CD4-positive, alpha-beta T cell (primary cell): ENCODE measurements at regions not wholly inside any gene's neighbourhood (a gene's known extent, or its start where the extent isn't known, plus 50 kb on each side); places are given as distances from the start of the nearest gene placed in this dataset.
"Not testable (repeated sequence)": the region's sequence is repeated elsewhere in the genome, so short reads cannot be mapped to it uniquely, and the experiment has no call there.

ENCODE experiments used
- ATAC-seq: fragments of 200-7000 bp; cut with Tn5 transposase; one replicate; pipeline ENCODE4 v1.10.0; 2022; ENCODE audit warnings: mild to moderate bottlenecking; ENCODE audit not compliant: poor library complexity
- CTCF ChIA-PET: fragments of 350-600 bp; sonication (Branson Sonifier 250); formaldehyde crosslinking; loops from one replicate; lab custom pipeline; 2021; ENCODE audit warnings: antibody characterized with exemption, inconsistent platforms; lab: Charles Lee
- POLR2A ChIA-PET: fragments of 350-600 bp; sonication (Branson Sonifier 250); formaldehyde crosslinking; loops from one replicate; lab custom pipeline; 2021; ENCODE audit warnings: antibody characterized with exemption, inconsistent platforms; lab: Charles Lee
- DNase-seq, 14 experiments: peaks; one replicate each; pipeline ENCODE4 v3.0.0-alpha.2; 2013 to 2020; ENCODE audit warnings: mixed read lengths in 2 of 14
- H3K27ac ChIP-seq, 2 donors: one replicate each; pipeline versions ENCODE4 v1.5.1 to v1.7.0; 2013; ENCODE audit warnings: low read length in 2 of 2, low read depth in 1 of 2, mild to moderate bottlenecking in 1 of 2
- H3K27me3 ChIP-seq, 2 experiments: 1 replicate in 1 of 2; 2 replicates in 1 of 2; pipeline versions ENCODE4 v1.6.1 to v1.7.0; 2013; ENCODE audit warnings: low read length in 2 of 2, control low read depth in 1 of 2, mild to moderate bottlenecking in 1 of 2, moderate library complexity in 1 of 2; ENCODE audit not compliant: insufficient read depth in 2 of 2, control insufficient read depth in 1 of 2
- H3K36me3 ChIP-seq: one replicate; pipeline ENCODE4 v1.6.1; 2013; ENCODE audit warnings: low read length, control low read depth; ENCODE audit not compliant: insufficient read depth
- H3K4me1 ChIP-seq: one replicate; pipeline ENCODE4 v1.6.1; 2013; ENCODE audit warnings: low read length, control low read depth; ENCODE audit not compliant: insufficient read depth
- H3K4me3 ChIP-seq: one replicate; pipeline ENCODE4 v1.5.1; 2013; ENCODE audit warnings: mild to moderate bottlenecking, low read length, moderate library complexity
- H3K9me3 ChIP-seq, 2 experiments: 1 replicate in 1 of 2; 2 replicates in 1 of 2; pipeline versions ENCODE4 v1.6.1 to v1.7.0; 2013; ENCODE audit warnings: low read length in 2 of 2, mild to moderate bottlenecking in 2 of 2, control low read depth in 1 of 2, moderate library complexity in 1 of 2; ENCODE audit not compliant: control insufficient read depth in 1 of 2, insufficient read depth in 1 of 2
- H3K27ac Mint-ChIP-seq: one replicate; pipeline ENCODE4 v1.8.0; 2020; ENCODE audit warnings: mixed read lengths
- H3K27me3 Mint-ChIP-seq: one replicate; pipeline ENCODE4 v1.8.0; 2021; ENCODE audit warnings: mixed read lengths
- H3K36me3 Mint-ChIP-seq: one replicate; pipeline ENCODE4 v1.8.0; 2021; ENCODE audit warnings: low read depth, mixed read lengths
- H3K4me1 Mint-ChIP-seq: one replicate; pipeline ENCODE4 v1.8.0; 2021; ENCODE audit warnings: low read depth, mixed read lengths
- H3K4me3 Mint-ChIP-seq: one replicate; pipeline ENCODE4 v1.8.0; 2020; ENCODE audit warnings: mild to moderate bottlenecking, mixed read lengths
- H3K9me3 Mint-ChIP-seq: one replicate; pipeline ENCODE4 v1.8.0; 2020; ENCODE audit warnings: mixed read lengths
- intact Hi-C, 2 experiments: fragments of 100-400 bp; cut with DNase I in 1 of 2; cut with micrococcal nuclease in 1 of 2; formaldehyde crosslinking; loops; one replicate each; pipeline versions ENCODE4 v1.15.1 to v1.9.0; 2023 to 2025; cut with DNase I, micrococcal nuclease

DNA sequence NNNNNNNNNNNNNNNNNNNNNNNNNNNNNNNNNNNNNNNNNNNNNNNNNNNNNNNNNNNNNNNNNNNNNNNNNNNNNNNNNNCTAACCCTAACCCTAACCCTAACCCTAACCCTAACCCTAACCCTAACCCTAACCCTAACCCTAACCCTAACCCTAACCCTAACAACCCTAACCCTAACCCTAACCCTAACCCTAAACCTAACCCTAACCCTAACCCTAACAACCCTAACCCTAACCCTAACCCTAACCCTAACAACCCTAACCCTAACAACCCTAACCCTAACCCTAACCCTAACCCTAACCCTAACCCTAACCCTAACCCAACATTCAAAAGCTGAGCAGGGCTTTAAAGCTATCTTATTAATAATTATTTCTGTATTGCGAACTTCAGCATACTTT lies 182.5 kb upstream of the FAM20C start:
- H3K4me3 ChIP-seq, H3K9me3 Mint-ChIP-seq, H3K27ac ChIP-seq, H3K36me3 Mint-ChIP-seq, H3K4me1 ChIP-seq, CTCF ChIA-PET, H3K27me3 Mint-ChIP-seq, H3K36me3 ChIP-seq, ATAC-seq, H3K4me3 Mint-ChIP-seq, H3K27me3 ChIP-seq, H3K9me3 ChIP-seq, H3K27ac Mint-ChIP-seq, POLR2A ChIA-PET, H3K4me1 Mint-ChIP-seq, intact Hi-C loops: not testable (repeated sequence)
- peak in 1 of 14 experiments; percentile 27 for DNase-seq

DNA sequence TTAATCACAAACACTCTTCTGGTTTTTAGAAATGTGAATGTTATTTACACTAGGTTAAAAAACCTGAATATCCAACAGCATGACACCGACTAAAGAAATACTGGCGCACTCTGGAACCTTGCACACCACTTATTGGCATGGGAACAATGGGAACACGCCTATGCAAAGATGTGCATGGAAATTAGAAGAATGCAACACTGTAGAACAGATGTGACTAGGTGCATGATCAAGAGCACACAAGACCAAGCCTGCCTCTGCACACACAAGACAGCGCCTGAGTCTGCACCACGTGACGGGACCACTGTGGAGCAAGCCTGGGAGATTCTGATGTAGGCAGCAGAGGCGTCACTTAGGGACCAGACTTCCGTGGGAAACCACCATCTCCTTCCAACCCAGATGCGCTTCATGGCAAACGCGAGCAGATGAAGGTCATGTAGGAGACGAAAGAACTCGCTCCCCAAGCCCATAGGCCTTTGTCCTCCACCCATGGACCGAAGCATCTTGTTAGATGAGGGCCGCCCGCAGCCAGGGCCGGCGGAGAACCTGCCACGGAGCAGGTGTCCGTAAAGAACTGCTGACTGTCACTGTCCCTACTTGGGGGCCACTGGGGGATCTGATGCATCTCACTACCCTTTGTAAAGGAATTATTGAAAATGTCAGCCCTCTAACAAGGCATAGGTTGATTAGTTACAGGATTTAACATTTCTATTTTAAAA lies 159.6 kb upstream of the FAM20C start:
- H3K27me3 Mint-ChIP-seq, ATAC-seq, DNase-seq, POLR2A ChIA-PET, H3K36me3 ChIP-seq, H3K27me3 ChIP-seq, H3K4me1 ChIP-seq, H3K27ac Mint-ChIP-seq, H3K4me3 ChIP-seq, H3K4me1 Mint-ChIP-seq, H3K9me3 ChIP-seq, intact Hi-C loops, H3K36me3 Mint-ChIP-seq, H3K9me3 Mint-ChIP-seq, CTCF ChIA-PET, H3K4me3 Mint-ChIP-seq, H3K27ac ChIP-seq: not testable (repeated sequence)

DNA sequence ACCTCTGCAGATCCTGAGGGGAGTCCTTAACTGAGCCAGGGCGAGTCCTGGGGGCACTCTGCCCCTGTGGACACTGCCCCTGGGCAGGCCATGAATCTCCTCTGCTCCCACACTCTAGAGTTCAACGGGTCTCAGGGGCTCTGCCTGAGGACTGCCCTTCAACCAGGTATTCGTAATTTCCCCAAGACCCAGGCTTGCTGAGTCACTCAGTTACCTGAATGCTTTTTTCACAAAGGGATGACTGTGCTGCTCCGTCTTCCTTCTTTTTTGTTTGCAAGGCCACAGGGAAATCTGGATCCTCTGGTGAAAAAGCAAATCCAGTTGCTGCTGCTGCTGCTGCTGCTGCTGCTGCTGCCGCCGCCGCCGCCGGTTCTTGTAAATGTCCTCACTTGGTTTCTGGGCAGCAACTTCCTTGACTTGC lies 157.2 kb upstream of the FAM20C start:
- H3K27me3 ChIP-seq, H3K36me3 Mint-ChIP-seq, H3K9me3 ChIP-seq, intact Hi-C loops, POLR2A ChIA-PET, H3K27ac Mint-ChIP-seq, ATAC-seq, CTCF ChIA-PET, H3K4me1 ChIP-seq, H3K27ac ChIP-seq, DNase-seq, H3K36me3 ChIP-seq, H3K9me3 Mint-ChIP-seq, H3K4me3 ChIP-seq, H3K4me1 Mint-ChIP-seq, H3K4me3 Mint-ChIP-seq, H3K27me3 Mint-ChIP-seq: not testable (repeated sequence)

DNA sequence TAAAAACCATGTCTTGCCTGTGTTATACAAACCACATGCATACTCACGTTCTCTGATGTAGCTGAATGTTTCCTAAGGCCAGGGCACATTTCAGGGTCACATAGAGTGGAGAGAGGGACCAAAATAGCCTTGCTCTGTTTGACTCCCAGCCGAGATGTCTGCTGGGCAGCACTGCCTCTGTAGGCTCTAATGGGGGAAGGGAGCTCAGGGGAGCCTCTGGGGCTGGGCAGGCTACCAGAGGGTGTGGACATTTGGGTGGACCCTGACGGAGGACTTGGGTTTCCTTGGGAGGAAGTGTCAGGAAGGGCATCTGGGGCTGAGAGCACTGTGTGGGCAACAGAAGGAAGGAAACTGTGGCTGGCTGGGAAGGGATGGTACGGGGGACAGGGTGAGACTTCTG lies 155.8 kb upstream of the FAM20C start:
- POLR2A ChIA-PET, H3K27ac Mint-ChIP-seq, H3K4me3 Mint-ChIP-seq, CTCF ChIA-PET, H3K9me3 ChIP-seq, H3K36me3 Mint-ChIP-seq, H3K4me3 ChIP-seq, H3K27me3 ChIP-seq, intact Hi-C loops, H3K27ac ChIP-seq, H3K27me3 Mint-ChIP-seq, ATAC-seq, H3K4me1 ChIP-seq, H3K9me3 Mint-ChIP-seq, DNase-seq, H3K4me1 Mint-ChIP-seq, H3K36me3 ChIP-seq: not testable (repeated sequence)

DNA sequence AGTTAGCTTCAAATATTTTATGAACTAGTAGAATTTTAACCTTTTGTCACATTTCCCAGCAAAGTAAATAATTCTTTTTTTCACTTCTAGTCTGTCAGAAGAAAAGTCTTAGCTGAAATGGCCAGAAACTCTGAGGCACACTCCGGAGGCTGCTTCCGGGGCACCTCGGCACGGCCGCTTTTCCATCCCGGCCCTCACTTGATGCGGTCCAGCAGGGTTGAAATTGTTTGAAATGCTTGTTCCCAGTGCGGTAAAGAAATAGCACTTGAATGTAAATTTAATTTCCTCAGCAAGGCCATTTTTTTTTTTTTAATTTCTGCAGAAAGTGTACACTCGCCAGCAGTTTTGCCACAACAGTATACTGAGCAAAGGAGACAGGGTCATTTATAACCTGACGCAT lies 154.7 kb upstream of the FAM20C start:
- ATAC-seq, POLR2A ChIA-PET, H3K4me1 ChIP-seq, CTCF ChIA-PET, DNase-seq, intact Hi-C loops, H3K36me3 Mint-ChIP-seq, H3K27ac Mint-ChIP-seq, H3K27ac ChIP-seq, H3K4me1 Mint-ChIP-seq, H3K27me3 ChIP-seq, H3K9me3 Mint-ChIP-seq, H3K9me3 ChIP-seq, H3K4me3 ChIP-seq, H3K4me3 Mint-ChIP-seq, H3K36me3 ChIP-seq: not testable (repeated sequence)
- peaks cover 14% of the 10 kb centered on the region for H3K27me3 Mint-ChIP-seq

DNA sequence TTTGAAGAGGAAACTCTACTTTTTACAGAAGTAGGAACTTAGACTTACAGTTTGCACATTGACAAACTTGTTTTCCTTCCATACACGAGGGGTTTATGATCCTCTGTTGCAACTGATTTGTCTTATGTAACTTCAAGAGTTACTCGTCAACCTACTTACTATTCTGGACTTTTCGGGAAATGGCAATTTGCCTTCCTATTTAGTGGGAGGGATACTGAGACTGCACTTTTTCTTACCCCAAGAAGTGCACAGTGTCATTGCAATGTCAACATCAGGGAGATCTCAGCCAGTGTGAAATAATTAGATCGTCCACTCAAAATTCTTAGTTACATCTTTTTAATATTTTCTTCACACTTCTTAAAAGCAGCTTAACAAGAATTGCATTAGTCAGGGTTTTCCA lies 153.9 kb upstream of the FAM20C start:
- intact Hi-C loops, H3K36me3 Mint-ChIP-seq, CTCF ChIA-PET, H3K4me3 Mint-ChIP-seq, H3K36me3 ChIP-seq, DNase-seq, H3K4me3 ChIP-seq, H3K27ac Mint-ChIP-seq, H3K9me3 ChIP-seq, POLR2A ChIA-PET, H3K4me1 ChIP-seq, H3K27ac ChIP-seq, ATAC-seq, H3K4me1 Mint-ChIP-seq, H3K9me3 Mint-ChIP-seq: not testable (repeated sequence)
- H3K27me3 Mint-ChIP-seq: peaks cover 21% of the 10 kb centered on the region
- H3K27me3 ChIP-seq: peaks cover 8 to 14% of the 10 kb centered on the region in 2 experiments

DNA sequence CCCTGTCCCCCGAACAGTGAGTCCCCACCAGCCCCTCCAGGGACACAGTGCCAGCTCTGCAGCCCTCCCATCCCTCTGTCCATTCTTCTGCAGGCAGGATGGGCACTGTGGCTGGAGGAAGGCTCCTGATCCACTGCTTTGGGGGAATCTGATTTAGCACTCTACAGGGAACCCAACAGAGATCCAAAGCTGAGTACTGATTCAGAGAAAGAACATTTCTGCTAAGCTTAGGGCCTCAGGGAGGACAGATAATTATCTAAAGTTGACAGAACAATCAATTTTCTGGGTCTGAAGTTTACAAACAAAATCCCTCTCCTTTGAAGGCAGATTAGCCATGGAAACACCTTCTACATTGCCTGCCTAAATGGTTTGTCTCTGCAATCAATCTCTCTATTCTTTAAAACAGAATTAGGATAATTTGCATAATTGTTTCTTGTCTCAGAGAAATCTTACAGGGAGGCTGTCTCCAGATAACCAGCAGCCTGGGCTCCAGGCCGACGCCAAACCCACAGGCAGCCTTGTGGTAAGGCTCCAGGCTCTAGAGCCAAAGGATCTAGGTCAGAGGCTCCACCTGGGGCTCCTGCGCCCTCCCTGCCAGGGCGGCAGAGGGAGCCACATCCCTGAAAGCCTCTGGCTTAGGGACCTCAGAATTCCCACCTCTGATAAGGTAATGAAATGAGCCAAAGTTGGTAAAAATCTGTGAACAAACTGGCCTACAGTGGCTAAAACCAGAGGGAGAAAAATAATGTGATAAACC lies 152.2 kb upstream of the FAM20C start:
- DNase-seq, H3K27ac Mint-ChIP-seq, H3K4me3 ChIP-seq, POLR2A ChIA-PET, H3K9me3 Mint-ChIP-seq, H3K4me1 ChIP-seq, H3K9me3 ChIP-seq, H3K27ac ChIP-seq, H3K36me3 ChIP-seq, H3K4me1 Mint-ChIP-seq, ATAC-seq, CTCF ChIA-PET, H3K36me3 Mint-ChIP-seq, H3K4me3 Mint-ChIP-seq, intact Hi-C loops: not testable (repeated sequence)
- peaks cover 32% of the 10 kb centered on the region for H3K27me3 Mint-ChIP-seq
- H3K27me3 ChIP-seq: peaks cover 14 to 16% of the 10 kb centered on the region in 2 experiments
